HepG2 (cell line): ENCODE measurements at regions not wholly inside any gene's neighbourhood (a gene's known extent, or its start where the extent isn't known, plus 50 kb on each side); places are given as distances from the start of the nearest gene placed in this dataset.

Experiments used
- CBFB ChIP-seq: sonication (generic); formaldehyde crosslinking; IDR thresholded peaks from 2 replicates; pipeline ENCODE4 v1.4.0; 2020; ENCODE audit warnings: missing genetic modification reagents
- CC2D1A ChIP-seq: sonication (generic); formaldehyde crosslinking; IDR thresholded peaks from 2 replicates; pipeline ENCODE4 v1.8.1; 2023; ENCODE audit warnings: mild to moderate bottlenecking, missing genetic modification reagents
- GFI1 ChIP-seq: sonication (generic); formaldehyde crosslinking; IDR thresholded peaks from 2 replicates; pipeline ENCODE4 v1.5.0; 2020; ENCODE audit warnings: missing genetic modification reagents, mild to moderate bottlenecking, borderline replicate concordance
- NFATC3 ChIP-seq: sonication (generic); formaldehyde crosslinking; IDR thresholded peaks from 2 replicates; pipeline ENCODE4 v1.5.1; 2020; ENCODE audit warnings: mild to moderate bottlenecking, missing genetic modification reagents
- PCBP2 ChIP-seq: fragments of 200-400 bp; formaldehyde crosslinking; optimal IDR thresholded peaks from 2 replicates; pipeline ENCODE3; 2018; ENCODE audit warnings: low read length, low read depth; ENCODE audit not compliant: poor library complexity, severe bottlenecking
- PRPF4 ChIP-seq: fragments of 200-400 bp; formaldehyde crosslinking; IDR thresholded peaks from 2 replicates; pipeline ENCODE4 v1.6.1; 2016; ENCODE audit warnings: low read length, low read depth; ENCODE audit not compliant: poor library complexity, severe bottlenecking
- RBAK ChIP-seq: sonication (generic); formaldehyde crosslinking; IDR thresholded peaks from 2 replicates; pipeline ENCODE4 v1.5.1; 2020; ENCODE audit warnings: mild to moderate bottlenecking, missing genetic modification reagents
- SATB2 ChIP-seq: sonication (generic); formaldehyde crosslinking; IDR thresholded peaks from 2 replicates; pipeline ENCODE4 v1.5.0; 2020; ENCODE audit warnings: missing genetic modification reagents
- SMAD3 ChIP-seq: sonication (generic); formaldehyde crosslinking; IDR thresholded peaks from 2 replicates; pipeline ENCODE4 v1.4.0; 2020; ENCODE audit warnings: missing genetic modification reagents
- SSRP1 ChIP-seq: IDR thresholded peaks from 2 replicates; pipeline ENCODE4 v1.6.1; 2016; ENCODE audit warnings: control low read depth
- WIZ ChIP-seq: sonication (generic); formaldehyde crosslinking; IDR thresholded peaks from 2 replicates; pipeline ENCODE4 v1.5.1; 2020; ENCODE audit warnings: mild to moderate bottlenecking, missing genetic modification reagents
- ZNF224 ChIP-seq: sonication (generic); formaldehyde crosslinking; IDR thresholded peaks from 2 replicates; pipeline ENCODE4 v1.5.0; 2020; ENCODE audit warnings: mild to moderate bottlenecking, missing genetic modification reagents
- ZNF292 ChIP-seq: sonication (generic); formaldehyde crosslinking; IDR thresholded peaks from 2 replicates; pipeline ENCODE4 v1.8.1; 2022; ENCODE audit warnings: mild to moderate bottlenecking, low read depth, missing genetic modification reagents, borderline replicate concordance
- ZNF451 ChIP-seq: sonication (generic); formaldehyde crosslinking; IDR thresholded peaks from 2 replicates; pipeline ENCODE4 v1.5.0; 2020; ENCODE audit warnings: mild to moderate bottlenecking, missing genetic modification reagents
- ZNF501 ChIP-seq: sonication (generic); formaldehyde crosslinking; IDR thresholded peaks from 2 replicates; pipeline ENCODE4 v1.5.1; 2020; ENCODE audit warnings: mild to moderate bottlenecking, moderate library complexity, missing genetic modification reagents
- ZNF747 ChIP-seq: sonication (generic); formaldehyde crosslinking; IDR thresholded peaks from 2 replicates; pipeline ENCODE4 v1.8.1; 2023; ENCODE audit warnings: missing genetic modification reagents, mild to moderate bottlenecking, borderline replicate concordance
- TF ChIP-seq, protein P1 (sequence below): sonication (generic); formaldehyde crosslinking; IDR thresholded peaks from 2 replicates; pipeline ENCODE4 v1.9.0; 2021; ENCODE audit warnings: missing genetic modification reagents, borderline replicate concordance
- TF ChIP-seq, protein P2 (sequence below): sonication (generic); formaldehyde crosslinking; IDR thresholded peaks from 2 replicates; pipeline ENCODE4 v1.5.0; 2020; ENCODE audit warnings: mild to moderate bottlenecking, missing genetic modification reagents
- TF ChIP-seq, protein P3 (sequence below): sonication (generic); formaldehyde crosslinking; conservative IDR thresholded peaks from 2 replicates; pipeline ENCODE4 v1.4.0; 2020; ENCODE audit warnings: missing genetic modification reagents
- TF ChIP-seq, protein P4 (sequence below): fragments of 450-650 bp; IDR thresholded peaks from 2 replicates; pipeline ENCODE4 v1.6.1; 2017
- TF ChIP-seq, protein P5 (sequence below): sonication (generic); formaldehyde crosslinking; IDR thresholded peaks from 2 replicates; pipeline ENCODE4 v1.5.0; 2020; ENCODE audit warnings: missing genetic modification reagents, mild to moderate bottlenecking, borderline replicate concordance

DNA sequence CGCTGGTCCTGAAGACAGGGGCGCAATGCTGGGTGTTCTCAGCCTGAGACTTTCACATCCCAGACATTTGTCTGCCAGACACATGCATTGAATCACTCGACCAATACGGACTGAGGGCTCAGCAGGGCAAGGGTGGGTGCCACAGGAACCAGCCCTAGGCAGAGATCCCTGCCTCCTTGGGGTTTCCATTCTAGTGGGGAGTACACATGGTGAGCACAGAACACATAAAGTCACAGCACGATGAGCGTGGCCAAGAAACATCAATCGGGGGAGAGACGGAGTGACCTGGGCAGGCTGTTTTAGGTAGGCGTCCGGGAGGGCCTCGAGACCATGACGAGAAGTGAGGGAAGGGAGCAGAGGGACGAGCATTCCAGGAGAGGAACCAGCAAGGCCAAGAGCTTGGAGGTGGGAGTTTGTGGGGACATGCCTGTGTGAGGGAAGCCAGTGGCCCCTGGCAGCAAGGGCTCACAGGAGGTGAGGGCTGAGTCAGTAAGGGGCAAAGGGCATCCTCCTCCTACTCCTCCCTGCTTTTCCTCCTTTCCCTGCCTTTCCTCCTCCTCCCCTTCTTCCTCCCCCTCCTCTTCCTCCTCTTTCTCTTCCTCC lies 126.3 kb upstream of the PEG3 start (continued):
- TF ChIP-seq PRPF4 = no peak
- TF ChIP-seq CC2D1A (CRISPR knock-in tag) = no peak
- TF ChIP-seq NFATC3 = no peak
- TF ChIP-seq RBAK (CRISPR knock-in tag) = no peak
- peak; percentile 99 for TF ChIP-seq PCBP2
- TF ChIP-seq, protein P1, sequence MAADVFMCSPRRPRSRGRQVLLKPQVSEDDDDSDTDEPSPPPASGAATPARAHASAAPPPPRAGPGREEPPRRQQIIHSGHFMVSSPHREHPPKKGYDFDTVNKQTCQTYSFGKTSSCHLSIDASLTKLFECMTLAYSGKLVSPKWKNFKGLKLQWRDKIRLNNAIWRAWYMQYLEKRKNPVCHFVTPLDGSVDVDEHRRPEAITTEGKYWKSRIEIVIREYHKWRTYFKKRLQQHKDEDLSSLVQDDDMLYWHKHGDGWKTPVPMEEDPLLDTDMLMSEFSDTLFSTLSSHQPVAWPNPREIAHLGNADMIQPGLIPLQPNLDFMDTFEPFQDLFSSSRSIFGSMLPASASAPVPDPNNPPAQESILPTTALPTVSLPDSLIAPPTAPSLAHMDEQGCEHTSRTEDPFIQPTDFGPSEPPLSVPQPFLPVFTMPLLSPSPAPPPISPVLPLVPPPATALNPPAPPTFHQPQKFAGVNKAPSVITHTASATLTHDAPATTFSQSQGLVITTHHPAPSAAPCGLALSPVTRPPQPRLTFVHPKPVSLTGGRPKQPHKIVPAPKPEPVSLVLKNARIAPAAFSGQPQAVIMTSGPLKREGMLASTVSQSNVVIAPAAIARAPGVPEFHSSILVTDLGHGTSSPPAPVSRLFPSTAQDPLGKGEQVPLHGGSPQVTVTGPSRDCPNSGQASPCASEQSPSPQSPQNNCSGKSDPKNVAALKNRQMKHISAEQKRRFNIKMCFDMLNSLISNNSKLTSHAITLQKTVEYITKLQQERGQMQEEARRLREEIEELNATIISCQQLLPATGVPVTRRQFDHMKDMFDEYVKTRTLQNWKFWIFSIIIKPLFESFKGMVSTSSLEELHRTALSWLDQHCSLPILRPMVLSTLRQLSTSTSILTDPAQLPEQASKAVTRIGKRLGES = no peak
- TF ChIP-seq ZNF747 = no peak
- no peak for TF ChIP-seq ZNF224 (CRISPR knock-in tag)
- TF ChIP-seq, protein P2, sequence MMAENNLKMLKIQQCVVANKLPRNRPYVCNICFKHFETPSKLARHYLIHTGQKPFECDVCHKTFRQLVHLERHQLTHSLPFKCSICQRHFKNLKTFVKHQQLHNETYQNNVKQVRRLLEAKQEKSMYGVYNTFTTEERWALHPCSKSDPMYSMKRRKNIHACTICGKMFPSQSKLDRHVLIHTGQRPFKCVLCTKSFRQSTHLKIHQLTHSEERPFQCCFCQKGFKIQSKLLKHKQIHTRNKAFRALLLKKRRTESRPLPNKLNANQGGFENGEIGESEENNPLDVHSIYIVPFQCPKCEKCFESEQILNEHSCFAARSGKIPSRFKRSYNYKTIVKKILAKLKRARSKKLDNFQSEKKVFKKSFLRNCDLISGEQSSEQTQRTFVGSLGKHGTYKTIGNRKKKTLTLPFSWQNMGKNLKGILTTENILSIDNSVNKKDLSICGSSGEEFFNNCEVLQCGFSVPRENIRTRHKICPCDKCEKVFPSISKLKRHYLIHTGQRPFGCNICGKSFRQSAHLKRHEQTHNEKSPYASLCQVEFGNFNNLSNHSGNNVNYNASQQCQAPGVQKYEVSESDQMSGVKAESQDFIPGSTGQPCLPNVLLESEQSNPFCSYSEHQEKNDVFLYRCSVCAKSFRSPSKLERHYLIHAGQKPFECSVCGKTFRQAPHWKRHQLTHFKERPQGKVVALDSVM = no peak
- TF ChIP-seq WIZ (CRISPR knock-in tag) = no peak
- TF ChIP-seq CBFB (CRISPR knock-in tag) = no peak
- TF ChIP-seq SSRP1 (CRISPR knock-in tag) = peak; percentile 63; the same call in 1 of the 2 replicates
- no peak for TF ChIP-seq ZNF451
- TF ChIP-seq ZNF501 = peak; percentile 16; the same call in 1 of the 2 replicates
- TF ChIP-seq, protein P3, sequence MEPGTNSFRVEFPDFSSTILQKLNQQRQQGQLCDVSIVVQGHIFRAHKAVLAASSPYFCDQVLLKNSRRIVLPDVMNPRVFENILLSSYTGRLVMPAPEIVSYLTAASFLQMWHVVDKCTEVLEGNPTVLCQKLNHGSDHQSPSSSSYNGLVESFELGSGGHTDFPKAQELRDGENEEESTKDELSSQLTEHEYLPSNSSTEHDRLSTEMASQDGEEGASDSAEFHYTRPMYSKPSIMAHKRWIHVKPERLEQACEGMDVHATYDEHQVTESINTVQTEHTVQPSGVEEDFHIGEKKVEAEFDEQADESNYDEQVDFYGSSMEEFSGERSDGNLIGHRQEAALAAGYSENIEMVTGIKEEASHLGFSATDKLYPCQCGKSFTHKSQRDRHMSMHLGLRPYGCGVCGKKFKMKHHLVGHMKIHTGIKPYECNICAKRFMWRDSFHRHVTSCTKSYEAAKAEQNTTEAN (CRISPR knock-in tag) = no peak
- TF ChIP-seq, protein P4, sequence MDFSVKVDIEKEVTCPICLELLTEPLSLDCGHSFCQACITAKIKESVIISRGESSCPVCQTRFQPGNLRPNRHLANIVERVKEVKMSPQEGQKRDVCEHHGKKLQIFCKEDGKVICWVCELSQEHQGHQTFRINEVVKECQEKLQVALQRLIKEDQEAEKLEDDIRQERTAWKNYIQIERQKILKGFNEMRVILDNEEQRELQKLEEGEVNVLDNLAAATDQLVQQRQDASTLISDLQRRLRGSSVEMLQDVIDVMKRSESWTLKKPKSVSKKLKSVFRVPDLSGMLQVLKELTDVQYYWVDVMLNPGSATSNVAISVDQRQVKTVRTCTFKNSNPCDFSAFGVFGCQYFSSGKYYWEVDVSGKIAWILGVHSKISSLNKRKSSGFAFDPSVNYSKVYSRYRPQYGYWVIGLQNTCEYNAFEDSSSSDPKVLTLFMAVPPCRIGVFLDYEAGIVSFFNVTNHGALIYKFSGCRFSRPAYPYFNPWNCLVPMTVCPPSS = no peak
- no peak for TF ChIP-seq SATB2 (CRISPR knock-in tag)
- 0 out of 2 replicates have a peak, but pooled peaks have one; percentile 5 for TF ChIP-seq ZNF292 (CRISPR knock-in tag)
- peak; percentile 29; the same call in 1 of the 2 replicates for TF ChIP-seq GFI1 (CRISPR knock-in tag)
- no peak for TF ChIP-seq SMAD3 (CRISPR knock-in tag)
- TF ChIP-seq, protein P5, sequence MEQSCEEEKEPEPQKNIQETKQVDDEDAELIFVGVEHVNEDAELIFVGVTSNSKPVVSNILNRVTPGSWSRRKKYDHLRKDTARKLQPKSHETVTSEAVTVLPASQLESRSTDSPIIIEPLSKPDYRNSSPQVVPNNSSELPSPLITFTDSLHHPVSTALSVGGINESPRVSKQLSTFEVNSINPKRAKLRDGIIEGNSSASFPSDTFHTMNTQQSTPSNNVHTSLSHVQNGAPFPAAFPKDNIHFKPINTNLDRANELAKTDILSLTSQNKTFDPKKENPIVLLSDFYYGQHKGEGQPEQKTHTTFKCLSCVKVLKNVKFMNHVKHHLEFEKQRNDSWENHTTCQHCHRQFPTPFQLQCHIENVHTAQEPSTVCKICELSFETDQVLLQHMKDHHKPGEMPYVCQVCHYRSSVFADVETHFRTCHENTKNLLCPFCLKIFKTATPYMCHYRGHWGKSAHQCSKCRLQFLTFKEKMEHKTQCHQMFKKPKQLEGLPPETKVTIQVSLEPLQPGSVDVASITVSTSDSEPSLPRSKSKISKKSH (CRISPR knock-in tag) = no peak
